Duodenal mucosa (tissue), 2 donors: ENCODE measurements at regions not wholly inside any gene's neighbourhood (a gene's known extent, or its start where the extent isn't known, plus 50 kb on each side); places are given as distances from the start of the nearest gene placed in this dataset.

Experiments used
- H3K27ac ChIP-seq: one replicate; pipeline ENCODE4 v1.7.0; 2013; ENCODE audit warnings: low read depth, low read length
- H3K27me3 ChIP-seq, 2 donors: one replicate each; pipeline ENCODE4 v1.7.0; 2013; ENCODE audit warnings: low read length in 2 of 2, control low read depth in 1 of 2; ENCODE audit not compliant: insufficient read depth in 2 of 2, control insufficient read depth in 1 of 2
- H3K36me3 ChIP-seq, 2 donors: one replicate each; pipeline ENCODE4 v1.7.0; 2013; ENCODE audit warnings: low read length in 2 of 2, control low read depth in 1 of 2; ENCODE audit not compliant: insufficient read depth in 2 of 2, control insufficient read depth in 1 of 2
- H3K4me1 ChIP-seq, 2 donors: one replicate each; pipeline ENCODE4 v1.7.0; 2013; ENCODE audit warnings: low read length in 2 of 2, control low read depth in 1 of 2; ENCODE audit not compliant: insufficient read depth in 2 of 2, control insufficient read depth in 1 of 2
- H3K4me3 ChIP-seq, 2 donors: one replicate each; pipeline ENCODE4 v1.7.0; 2013; ENCODE audit warnings: low read length in 2 of 2, low read depth in 1 of 2
- H3K9ac ChIP-seq, 2 donors: one replicate each; pipeline ENCODE4 v1.7.0; 2013; ENCODE audit warnings: low read length in 2 of 2, low read depth in 1 of 2
- H3K9me3 ChIP-seq, 2 donors: one replicate each; pipeline ENCODE4 v1.7.0; 2013; ENCODE audit warnings: low read length in 2 of 2, control low read depth in 1 of 2; ENCODE audit not compliant: control insufficient read depth in 1 of 2

GRCh38 chr20:41892031-41892430 is 273.9 kb upstream of the CHD6 start:
- H3K27me3 ChIP-seq, result no peaks in the 10 kb centered on the region
- peaks cover 0 to 5% of the 10 kb centered on the region in 2 donors for H3K4me1 ChIP-seq
- no peaks in the 10 kb centered on the region for H3K36me3 ChIP-seq
- no peak overlapping the region for H3K4me3 ChIP-seq
- no peaks in the 10 kb centered on the region for H3K9me3 ChIP-seq
- H3K9ac ChIP-seq, result no peak overlapping the region
- no peak overlapping the region for H3K27ac ChIP-seq

- Histone ChIP-seq H3K27ac (no peak overlapping the region), H3K4me3 (no peak overlapping the region), H3K9me3 (no peaks in the 10 kb centered on the region), H3K4me1 (peaks cover 0 to 5% of the 10 kb centered on the region in 2 donors), H3K27me3 (no peaks in the 10 kb centered on the region), H3K36me3 (no peaks in the 10 kb centered on the region), H3K9ac (no peak overlapping the region)
Observed at GRCh38 chr20:41889844-41890224, 271.7 kb upstream of the CHD6 start.

GRCh38 chr20:41889126-41889843 is 271.1 kb upstream of the CHD6 start:
- Histone ChIP-seq H3K27me3 (no peaks in the 10 kb centered on the region), H3K9me3 (no peaks in the 10 kb centered on the region), H3K27ac (no peak overlapping the region), H3K9ac (no peak overlapping the region), H3K4me1 (peaks cover 0 to 5% of the 10 kb centered on the region in 2 donors), H3K36me3 (no peaks in the 10 kb centered on the region), H3K4me3 (no peak overlapping the region)

- Histone ChIP-seq H3K36me3 (no peaks in the 10 kb centered on the region), H3K9me3 (no peaks in the 10 kb centered on the region), H3K4me1 (peaks cover 5 to 7% of the 10 kb centered on the region in 2 donors), H3K9ac (no peak overlapping the region), H3K4me3 (no peak overlapping the region), H3K27me3 (no peaks in the 10 kb centered on the region), H3K27ac (no peak overlapping the region)
Observed at GRCh38 chr20:41888434-41888833, 270.3 kb upstream of the CHD6 start.

- Histone ChIP-seq H3K9me3 (no peaks in the 10 kb centered on the region), H3K36me3 (no peaks in the 10 kb centered on the region), H3K27me3 (no peaks in the 10 kb centered on the region), H3K4me1 (peaks cover 5 to 7% of the 10 kb centered on the region in 2 donors), H3K9ac (no peak overlapping the region), H3K27ac (no peak overlapping the region), H3K4me3 (no peak overlapping the region)
Observed at GRCh38 chr20:41887500-41887899, 269.3 kb upstream of the CHD6 start.

- Histone ChIP-seq H3K4me1 (peaks cover 0 to 7% of the 10 kb centered on the region in 2 donors), H3K9me3 (no peaks in the 10 kb centered on the region), H3K27ac (no peak overlapping the region), H3K4me3 (no peak overlapping the region), H3K9ac (no peak overlapping the region), H3K27me3 (no peaks in the 10 kb centered on the region), H3K36me3 (no peaks in the 10 kb centered on the region)
Observed at GRCh38 chr20:41881466-41882046, 263.4 kb upstream of the CHD6 start.

GRCh38 chr20:41879123-41879522 is 260.9 kb upstream of the CHD6 start:
- Histone ChIP-seq H3K27ac (no peak overlapping the region), H3K4me1 (peaks cover 0 to 6% of the 10 kb centered on the region in 2 donors), H3K27me3 (no peaks in the 10 kb centered on the region), H3K36me3 (no peaks in the 10 kb centered on the region), H3K4me3 (no peak overlapping the region), H3K9me3 (no peaks in the 10 kb centered on the region), H3K9ac (no peak overlapping the region)

- Histone ChIP-seq H3K36me3 (no peaks in the 10 kb centered on the region), H3K4me1 (no peaks in the 10 kb centered on the region), H3K9me3 (no peaks in the 10 kb centered on the region), H3K4me3 (no peak overlapping the region), H3K9ac (no peak overlapping the region), H3K27me3 (no peaks in the 10 kb centered on the region), H3K27ac (no peak overlapping the region)
Observed at GRCh38 chr20:41877911-41878310, 259.7 kb upstream of the CHD6 start.

GRCh38 chr20:41874658-41875057 is 256.5 kb upstream of the CHD6 start:
- no peaks in the 10 kb centered on the region for H3K4me1 ChIP-seq
- H3K27ac ChIP-seq, result no peak overlapping the region
- no peak overlapping the region for H3K4me3 ChIP-seq
- H3K36me3 ChIP-seq, result no peaks in the 10 kb centered on the region
- no peaks in the 10 kb centered on the region for H3K9me3 ChIP-seq
- no peak overlapping the region for H3K9ac ChIP-seq
- no peaks in the 10 kb centered on the region for H3K27me3 ChIP-seq

- Histone ChIP-seq H3K27ac (no peak overlapping the region), H3K27me3 (no peaks in the 10 kb centered on the region), H3K9me3 (peaks cover 4 to 5% of the 10 kb centered on the region in 2 donors), H3K9ac (no peak overlapping the region), H3K4me3 (no peak overlapping the region), H3K4me1 (no peaks in the 10 kb centered on the region), H3K36me3 (no peaks in the 10 kb centered on the region)
Observed at GRCh38 chr20:41872930-41873329, 254.8 kb upstream of the CHD6 start.
